Prostate gland (tissue), 2 donors: ENCODE measurements at regions not wholly inside any gene's neighbourhood (a gene's known extent, or its start where the extent isn't known, plus 50 kb on each side); places are given as distances from the start of the nearest gene placed in this dataset.

Source experiments
- CTCF ChIP-seq, 4 experiments: fragments of 200-600 bp in 2 of 4; fragments of 450-650 bp in 2 of 4; sonication (generic) in 2 of 4; IDR thresholded peaks; 1 replicate in 3 of 4; 2 replicates in 1 of 4; pipeline ENCODE4 v1.5.1; 2016 to 2019; ENCODE audit warnings: antibody characterized with exemption in 4 of 4, mild to moderate bottlenecking in 2 of 4, moderate library complexity in 2 of 4
- POLR2AphosphoS5 ChIP-seq: sonication (generic); formaldehyde crosslinking; IDR thresholded peaks from one replicate; pipeline ENCODE4 v1.6.1; 2017; ENCODE audit warnings: antibody characterized with exemption

DNA sequence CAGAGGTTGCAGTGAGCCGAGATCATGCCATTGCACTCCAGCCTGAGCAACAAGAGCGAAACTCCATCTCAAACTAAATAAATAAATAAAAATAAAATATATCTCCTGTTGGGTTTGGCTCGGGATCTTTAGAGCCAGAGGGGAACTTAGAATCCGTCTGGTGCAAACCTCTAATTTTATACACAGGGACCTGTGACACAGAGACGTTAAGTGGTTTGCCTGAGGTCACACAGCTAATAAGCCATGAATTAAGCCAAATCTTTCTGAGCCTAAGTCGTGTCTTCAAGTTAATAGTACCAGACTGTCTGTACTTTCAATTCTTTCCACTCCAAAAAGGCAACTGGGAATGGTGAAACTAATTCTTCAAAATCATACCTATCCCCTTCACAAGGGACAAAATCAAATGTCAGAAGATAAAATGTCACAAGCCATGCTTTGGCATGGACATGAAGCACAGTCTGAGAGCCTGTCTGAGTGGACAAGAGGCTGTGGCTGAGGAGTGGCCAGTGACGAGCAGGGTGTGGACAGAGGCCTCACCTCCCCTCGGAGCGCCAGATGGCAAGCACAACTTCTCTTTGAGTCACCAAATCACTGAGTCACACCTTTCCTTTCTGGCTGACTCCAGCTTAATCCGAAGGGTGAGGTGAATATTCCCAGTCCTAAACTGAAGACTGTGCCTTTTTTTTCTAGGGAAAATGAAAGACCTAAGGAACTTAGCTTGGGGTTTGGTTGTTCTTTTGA lies 177.4 kb downstream of the TFAP2A start:
- TF ChIP-seq CTCF (IDR thresholded peaks at IDR 0.05) (no peak), POLR2AphosphoS5 (no peak)
